GM19239 (cell line): ENCODE measurements at regions not wholly inside any gene's neighbourhood (a gene's known extent, or its start where the extent isn't known, plus 50 kb on each side); places are given as distances from the start of the nearest gene placed in this dataset.

ENCODE experiments used
- DNase-seq: peaks from one replicate; pipeline ENCODE4 v3.0.0; 2011; ENCODE audit warnings: low spot score; ENCODE audit not compliant: insufficient read length
- FAIRE-seq: peaks from 2 replicates; lab custom pipeline; 2011; peaks lifted over from hg19 to GRCh38; lab: Jason Lieb, UNC

DNA sequence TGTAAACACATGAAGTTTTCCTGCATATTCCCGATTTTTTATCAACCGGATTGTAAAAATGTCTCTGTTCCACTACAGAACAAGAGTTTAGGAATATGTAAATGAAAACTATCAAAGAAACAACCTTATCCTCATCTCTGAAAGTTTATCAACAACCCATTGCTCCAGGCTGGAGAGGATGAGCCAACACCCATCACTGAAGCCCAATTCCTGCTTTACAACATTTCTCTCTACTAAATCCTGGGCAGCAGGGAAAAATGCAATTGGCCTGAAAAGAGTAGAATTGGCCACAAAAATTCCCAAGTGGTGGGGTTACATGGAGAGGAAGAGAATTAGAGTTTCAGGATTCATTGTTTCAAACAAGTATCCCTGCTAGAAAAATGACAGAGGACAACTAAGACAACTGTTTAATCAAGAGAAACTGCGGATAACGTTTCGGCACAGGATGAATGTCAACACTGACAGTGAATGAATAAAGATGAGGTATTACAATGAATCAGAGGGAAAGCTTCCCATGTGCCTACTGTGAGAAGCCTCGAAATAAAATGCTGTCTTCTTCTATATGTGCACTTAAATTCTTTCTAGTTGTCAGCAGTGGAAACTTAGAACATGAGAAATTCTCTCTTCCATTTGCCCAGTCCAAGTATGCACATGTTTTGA is 317.3 kb upstream of the ANO3 start:
- FAIRE-seq (no peak), DNase-seq (no peak)

DNA sequence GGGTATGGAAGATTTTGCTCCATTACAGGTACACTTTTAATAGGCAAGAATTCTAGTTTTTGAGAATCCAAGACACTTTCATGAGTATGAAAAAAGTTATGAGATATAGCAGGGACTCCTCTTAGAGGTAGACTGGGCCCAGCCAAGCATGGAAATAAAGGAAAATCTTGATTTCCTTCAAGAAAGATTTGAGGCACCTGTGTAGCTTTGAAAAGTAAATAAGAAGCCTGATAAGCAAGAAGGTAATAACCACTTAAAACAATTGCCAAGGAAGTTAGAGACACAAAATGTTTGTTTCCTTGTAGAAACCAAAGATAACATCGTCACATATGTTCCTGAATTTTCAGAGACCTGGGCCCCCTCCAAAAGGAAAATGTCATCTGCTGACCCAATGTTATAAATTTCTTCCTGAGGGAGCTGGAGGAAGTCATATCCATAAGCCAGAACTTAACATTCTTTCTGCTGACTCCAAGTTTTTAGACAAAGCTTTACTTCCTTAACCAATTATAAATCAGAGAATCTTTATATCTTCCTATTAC is 314.5 kb upstream of the ANO3 start:
- DNase-seq (no peak), FAIRE-seq (no peak)

DNA sequence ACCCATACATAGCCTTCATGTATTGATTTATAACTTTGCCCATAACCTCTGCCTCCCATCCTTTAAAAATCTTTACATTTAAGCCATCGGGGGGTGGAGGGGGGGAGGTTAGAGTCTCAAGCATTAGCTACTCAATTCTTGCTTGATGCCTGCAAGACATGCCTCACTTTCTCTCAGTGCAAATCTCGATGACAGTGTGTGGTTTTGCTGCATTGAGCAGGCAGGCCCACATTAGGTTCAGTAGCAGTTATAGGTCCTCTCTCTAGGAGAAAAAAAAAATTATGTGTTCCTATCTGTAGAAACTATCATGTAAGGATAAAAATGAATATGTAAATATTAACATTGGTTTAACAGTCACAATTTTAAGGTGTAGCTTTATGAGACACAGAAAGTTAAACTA is 314.0 kb upstream of the ANO3 start:
- no peak for FAIRE-seq

DNA sequence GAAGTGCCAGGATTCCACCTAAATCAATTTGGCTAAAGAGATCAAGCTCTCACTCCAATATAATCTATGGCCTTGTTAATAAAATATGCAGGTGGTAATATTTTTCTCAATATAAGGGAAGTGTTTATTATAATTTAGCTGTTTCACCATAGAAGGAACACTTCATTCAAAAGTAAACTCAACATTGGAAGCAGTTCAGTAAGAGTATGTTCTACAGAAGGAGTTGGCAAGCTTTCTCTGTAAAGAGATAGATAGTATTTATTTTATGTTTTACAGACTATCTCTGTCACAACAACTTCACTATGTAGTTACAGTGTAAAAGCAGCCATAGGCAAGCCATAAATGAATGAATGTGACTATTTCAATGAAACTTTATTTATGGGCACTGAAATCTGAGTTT is 313.6 kb upstream of the ANO3 start:
- DNase-seq (no peak), FAIRE-seq (no peak)

More for the DNA sequence above, 314.0 kb upstream of the ANO3 start:
- no peak for DNase-seq

DNA sequence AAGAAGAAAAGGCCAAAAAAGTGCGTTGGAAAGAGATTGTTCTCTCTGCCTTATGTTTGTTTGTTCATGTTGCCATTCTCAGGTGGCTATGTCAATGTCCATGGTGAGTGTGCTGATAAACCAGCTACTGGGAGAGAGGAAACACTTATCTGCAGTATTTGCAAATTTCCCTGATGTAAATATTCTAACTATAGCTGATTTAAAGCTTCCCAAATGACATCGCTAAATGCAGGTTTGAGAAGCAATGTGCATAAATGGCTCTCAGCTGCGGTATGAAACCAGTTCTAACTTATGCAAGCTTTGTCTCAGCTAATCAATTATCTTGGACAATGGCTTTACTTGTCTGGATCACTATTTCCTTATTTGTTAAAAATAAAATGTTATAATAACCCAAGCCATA is 312.5 kb upstream of the ANO3 start:
- DNase-seq (no peak), FAIRE-seq (no peak)

- FAIRE-seq (no peak), DNase-seq (no peak)
Measured at GRCh38 chr11:26021017-26021416, 310.9 kb upstream of the ANO3 start.

- FAIRE-seq (no peak), DNase-seq (no peak)
Measured at GRCh38 chr11:26023057-26023456, 308.9 kb upstream of the ANO3 start.

GRCh38 chr11:26025676-26026075 is 306.3 kb upstream of the ANO3 start:
- FAIRE-seq, result no peak

DNA sequence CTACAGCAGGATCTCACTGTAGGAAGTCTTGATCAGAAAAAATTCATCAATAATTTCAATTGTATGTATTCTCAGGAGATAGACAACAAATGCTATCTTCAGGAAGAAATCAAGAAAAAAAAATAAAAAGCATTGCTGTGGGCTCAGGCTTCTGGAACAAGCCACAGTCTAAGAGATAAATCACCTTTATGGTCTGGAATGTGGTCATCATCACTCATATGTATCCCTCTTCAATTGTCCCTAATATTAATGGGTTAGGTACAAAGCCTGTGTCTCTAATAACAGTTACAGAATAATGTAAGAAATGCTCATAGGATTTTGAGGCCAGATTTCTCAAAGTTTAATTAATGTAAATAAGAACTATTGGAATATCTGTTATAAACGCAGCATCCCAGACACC is 305.9 kb upstream of the ANO3 start:
- FAIRE-seq, result no peak

More at GRCh38 chr11:26025676-26026075, 306.3 kb upstream of the ANO3 start:
- no peak for DNase-seq

GRCh38 chr11:26027887-26028286 is 304.0 kb upstream of the ANO3 start:
- FAIRE-seq, result no peak

More for the DNA sequence above, 305.9 kb upstream of the ANO3 start:
- no peak for DNase-seq

GRCh38 chr11:26028393-26028911 is 303.5 kb upstream of the ANO3 start:
- FAIRE-seq (no peak), DNase-seq (no peak)

More at GRCh38 chr11:26027887-26028286, 304.0 kb upstream of the ANO3 start:
- DNase-seq, result no peak

- DNase-seq (no peak), FAIRE-seq (no peak)
Measured at GRCh38 chr11:26030399-26030798, 301.5 kb upstream of the ANO3 start.

- DNase-seq (no peak), FAIRE-seq (peak; percentile 4)
Measured at GRCh38 chr11:26032241-26032640, 299.7 kb upstream of the ANO3 start.

- FAIRE-seq (no peak), DNase-seq (no peak)
Measured at GRCh38 chr11:26035696-26036095, 296.2 kb upstream of the ANO3 start.

- DNase-seq, result no peak
- FAIRE-seq, result peak; percentile 14
Measured at GRCh38 chr11:26037716-26038115, 294.2 kb upstream of the ANO3 start.

DNA sequence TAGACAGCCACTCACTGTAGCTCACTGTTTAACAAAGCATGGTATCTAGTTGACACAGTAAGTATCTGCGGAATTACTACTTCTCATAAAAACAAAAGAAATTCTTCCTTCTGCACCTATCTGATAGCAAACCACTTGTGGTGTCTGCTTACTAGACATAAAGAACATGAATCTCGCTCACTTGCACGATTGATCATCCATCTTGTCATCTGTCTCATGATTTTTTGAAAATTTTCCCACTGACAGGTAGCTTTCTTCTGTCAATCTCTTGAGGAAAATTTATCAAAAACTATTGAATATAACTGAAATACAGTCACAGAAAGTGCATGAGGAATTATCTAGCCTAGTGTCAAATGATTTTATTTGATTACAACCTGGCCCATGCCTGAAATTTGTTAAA is 291.6 kb upstream of the ANO3 start:
- DNase-seq, result no peak
- FAIRE-seq, result no peak

DNA sequence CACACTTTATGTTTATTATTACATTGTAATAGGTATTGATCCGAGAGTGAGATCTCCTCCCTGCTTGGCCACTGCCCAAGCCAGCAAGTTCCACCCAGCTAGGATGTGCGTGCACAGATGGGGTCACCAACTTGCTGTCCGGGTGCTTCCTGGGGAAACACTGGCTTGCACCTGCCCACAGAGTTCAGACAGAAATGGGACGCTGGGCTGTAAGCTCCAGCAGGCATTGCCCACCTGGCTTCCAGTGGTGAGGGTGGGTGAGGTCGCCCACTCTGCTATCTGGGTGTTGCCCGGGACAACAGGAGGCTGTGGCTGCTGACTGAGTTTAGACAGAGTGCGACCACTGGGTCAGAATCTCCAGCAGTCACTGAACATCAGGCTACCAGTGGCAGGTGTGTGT is 289.8 kb upstream of the ANO3 start:
- no peak for DNase-seq
- FAIRE-seq, result no peak

GRCh38 chr11:26043665-26044064 is 288.3 kb upstream of the ANO3 start:
- DNase-seq, result no peak
- no peak for FAIRE-seq

DNA sequence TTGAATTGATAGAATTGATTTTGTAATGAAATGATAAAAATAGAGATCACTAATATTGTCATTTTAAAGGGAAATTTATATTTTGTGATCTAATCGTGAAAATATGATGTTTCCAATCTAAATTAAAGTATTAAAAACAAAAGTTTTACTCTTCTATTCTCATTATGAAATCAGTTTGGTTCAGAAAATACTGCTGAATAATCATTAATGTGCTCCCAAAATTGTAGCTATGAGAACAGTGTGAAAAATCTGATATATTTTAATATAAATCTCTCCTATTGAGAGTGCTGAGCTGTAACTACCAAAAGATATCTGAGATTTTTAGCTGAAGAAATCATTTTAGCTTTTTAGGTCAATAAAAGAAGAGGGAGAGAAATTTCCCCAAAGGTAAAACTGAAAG is 287.5 kb upstream of the ANO3 start:
- DNase-seq (no peak), FAIRE-seq (no peak)

DNA sequence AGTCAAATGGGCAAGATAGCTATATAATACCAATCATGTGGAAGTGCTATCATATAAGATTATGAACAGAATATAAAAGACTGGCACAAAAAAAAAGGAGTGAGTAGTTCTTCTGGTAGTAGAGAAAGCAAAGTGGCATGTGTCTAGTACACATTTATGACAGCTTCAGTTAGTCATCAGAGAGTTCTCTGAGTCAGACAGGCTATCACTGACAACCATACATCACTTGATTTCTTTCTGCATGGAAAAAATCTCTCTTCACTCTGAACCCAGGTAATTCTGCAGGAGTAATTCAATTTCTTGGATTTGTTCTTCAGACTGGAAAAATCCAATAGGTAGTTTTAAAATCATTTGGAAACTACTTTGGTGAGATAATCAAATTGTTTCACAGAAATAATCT is 286.8 kb upstream of the ANO3 start:
- no peak for DNase-seq
- FAIRE-seq, result no peak

- no peak for DNase-seq
- no peak for FAIRE-seq
Measured at GRCh38 chr11:26048271-26048670, 283.7 kb upstream of the ANO3 start.

- no peak for FAIRE-seq
- DNase-seq, result no peak
Measured at GRCh38 chr11:26053966-26054365, 278.0 kb upstream of the ANO3 start.
